Thyroid gland (tissue), 4 donors: ENCODE measurements at regions not wholly inside any gene's neighbourhood (a gene's known extent, or its start where the extent isn't known, plus 50 kb on each side); places are given as distances from the start of the nearest gene placed in this dataset.
A peak's percentile ranks its signal among the peaks of the same experiment; 100 is the strongest.

Source experiments
- DNase-seq, 2 donors: peaks; one replicate each; pipeline ENCODE4 v3.0.0-alpha.2; 2019
- H3K27ac ChIP-seq, 3 donors: fragments of 200-600 bp; sonication (generic); 1 replicate in 2 of 3; 2 replicates in 1 of 3; pipeline ENCODE4 v1.5.1; 2016 to 2019; ENCODE audit warnings: mild to moderate bottlenecking in 1 of 3, moderate library complexity in 1 of 3
- H3K27me3 ChIP-seq: fragments of 200-600 bp; sonication (generic); one replicate; pipeline ENCODE4 v1.5.1; 2019
- H3K36me3 ChIP-seq, 2 donors: fragments of 200-600 bp; sonication (generic); one replicate each; pipeline ENCODE4 v1.5.1; 2016 to 2019
- H3K4me1 ChIP-seq, 2 donors: fragments of 200-600 bp; sonication (generic); one replicate each; pipeline ENCODE4 v1.5.1; 2017 to 2019
- H3K4me3 ChIP-seq, 3 donors: fragments of 200-600 bp; sonication (generic); replicated peaks in 1 of 3; 1 replicate in 2 of 3; 2 replicates in 1 of 3; pipeline ENCODE4 v1.5.1; 2016; ENCODE audit warnings: mild to moderate bottlenecking in 1 of 3
- H3K9me3 ChIP-seq: fragments of 200-600 bp; sonication (generic); one replicate; pipeline ENCODE4 v1.5.1; 2017
- CTCF ChIP-seq, 6 experiments: fragments of 200-600 bp in 3 of 6; fragments of 450-650 bp in 3 of 6; sonication (generic) in 3 of 6; IDR thresholded peaks; one replicate each; pipeline ENCODE4 v1.5.1; 2016 to 2019; ENCODE audit warnings: antibody characterized with exemption in 6 of 6, mild to moderate bottlenecking in 2 of 6, inconsistent platforms in 1 of 6, moderate library complexity in 1 of 6
- POLR2A ChIP-seq, 2 donors: fragments of 450-650 bp; IDR thresholded peaks; one replicate each; pipeline ENCODE4 v1.6.1; 2017; ENCODE audit warnings: antibody characterized with exemption in 2 of 2, mild to moderate bottlenecking in 2 of 2, moderate library complexity in 1 of 2
- WGBS, 2 donors: methylation state at CpG; one replicate each; pipeline ENCODE4 v1.1.5; 2017; 5-methylcytosine and 5-hydroxymethylcytosine counted together
- intact Hi-C: fragments of 100-400 bp; cut with DNase I; formaldehyde crosslinking; loops from one replicate; pipeline ENCODE4 v1.15.1; 2023

GRCh38 chr17:77326076-77326591, 185.4 kb downstream of the SEC14L1 start:
- Histone ChIP-seq H3K36me3 (no peaks in the 10 kb centered on the region), H3K4me3 (no peak overlapping the region), H3K9me3 (no peaks in the 10 kb centered on the region), H3K27me3 (no peaks in the 10 kb centered on the region), H3K4me1 (peaks cover 51 to 63% of the 10 kb centered on the region in 2 donors), H3K27ac (peak overlapping the region; percentile 70 to 100 (median 99))
- WGBS, 2 donors, result 95 to 96% methylated on average over 17 of the region's 18 CpGs
- TF ChIP-seq CTCF (IDR thresholded peaks at IDR 0.05) (no peak), POLR2A (IDR thresholded peaks at IDR 0.05) (no peak)
- intact Hi-C loops, result no loop called here
- peak in 1 of 2 donors; percentile 2 for DNase-seq

DNA sequence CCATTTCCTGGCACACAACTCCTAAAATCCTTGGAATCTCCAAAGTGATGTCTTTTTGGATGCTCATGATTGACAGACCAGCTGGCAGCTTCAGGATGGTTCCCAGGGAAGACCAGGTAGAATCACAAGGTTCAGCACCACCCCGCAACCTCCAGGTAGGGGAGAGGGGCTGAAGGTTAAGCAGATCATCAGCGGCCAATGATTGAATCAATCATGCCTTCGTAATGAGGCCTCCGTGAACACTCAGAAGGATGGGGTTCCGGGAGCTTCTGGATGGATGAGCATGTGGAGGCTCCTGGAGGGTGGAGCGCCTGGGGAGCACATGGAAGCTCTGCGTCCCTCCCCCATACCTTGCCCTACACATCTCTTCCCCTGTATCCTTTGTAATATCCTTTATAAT, 185.9 kb downstream of the SEC14L1 start:
- no peak overlapping the region for H3K4me3 ChIP-seq
- peak in 1 of 2 donors; percentile 2 for DNase-seq
- no peaks in the 10 kb centered on the region for H3K27me3 ChIP-seq
- no peak overlapping the region for H3K27ac ChIP-seq
- H3K9me3 ChIP-seq, result no peaks in the 10 kb centered on the region
- intact Hi-C loops, result no loop called here
- WGBS, 2 donors, result 97 to 98% methylated on average over 7 of the region's 7 CpGs
- H3K36me3 ChIP-seq, result no peaks in the 10 kb centered on the region
- peaks cover 54 to 61% of the 10 kb centered on the region in 2 donors for H3K4me1 ChIP-seq
- TF ChIP-seq CTCF (IDR thresholded peaks at IDR 0.05) (no peak), POLR2A (IDR thresholded peaks at IDR 0.05) (no peak)

- peaks cover 52 to 61% of the 10 kb centered on the region in 2 donors for H3K4me1 ChIP-seq
- H3K27me3 ChIP-seq, result no peaks in the 10 kb centered on the region
These were observed 186.4 kb downstream of the SEC14L1 start for GRCh38 chr17:77327181-77327565.

DNA sequence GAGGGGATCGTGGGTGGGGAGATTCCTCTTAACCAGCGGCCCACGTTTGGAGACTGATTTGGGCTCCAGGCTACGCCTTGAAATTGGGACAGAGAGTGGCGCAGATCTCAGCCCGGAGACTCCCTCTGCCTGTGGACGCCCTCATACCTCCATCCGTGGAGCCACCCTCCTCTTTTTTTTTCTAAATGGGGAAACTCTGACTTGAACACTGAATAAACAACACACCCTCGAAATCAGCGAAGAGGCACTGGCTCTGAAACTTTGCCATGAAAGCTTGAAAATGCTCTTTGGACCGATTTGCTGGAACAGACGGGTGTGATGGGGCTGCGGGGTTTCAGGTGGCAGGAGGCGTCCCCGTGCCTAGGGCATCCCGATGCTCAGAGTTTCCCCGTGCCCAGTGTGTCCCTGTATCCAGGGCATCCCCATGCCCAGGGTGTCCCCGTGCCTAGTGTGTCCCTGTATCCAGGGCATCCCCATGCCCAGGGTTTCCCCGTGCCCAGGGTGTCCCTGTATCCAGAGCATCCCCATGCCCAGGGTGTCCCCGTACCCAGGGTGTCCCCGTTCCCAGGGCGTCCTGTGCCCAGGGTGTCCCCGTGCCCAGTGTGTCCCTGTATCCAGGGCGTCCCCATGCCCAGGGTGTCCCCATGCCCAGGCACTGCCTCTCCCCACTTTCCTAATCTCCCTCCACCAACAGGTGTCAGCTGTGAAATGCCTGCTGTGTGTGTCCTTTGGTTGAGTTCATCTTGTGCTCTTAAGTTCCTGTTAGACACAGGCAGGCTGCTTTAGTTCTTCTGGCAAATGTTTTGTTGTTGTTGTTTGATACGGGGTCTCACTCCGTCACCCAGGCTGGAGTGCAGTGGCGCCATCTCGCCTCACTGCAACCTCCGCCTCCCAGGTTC, 187.0 kb downstream of the SEC14L1 start:
- Histone ChIP-seq H3K4me1 (peaks cover 49 to 61% of the 10 kb centered on the region in 2 donors), H3K27me3 (no peaks in the 10 kb centered on the region), H3K9me3 (no peaks in the 10 kb centered on the region), H3K36me3 (no peaks in the 10 kb centered on the region), H3K4me3 (no peak overlapping the region), H3K27ac (peak overlapping the region in 2 of 3 donors; percentile 33 to 45)
- 61 to 62% methylated on average over 29 of the region's 29 CpGs for WGBS, 2 donors
- no peak for TF ChIP-seq POLR2A (IDR thresholded peaks at IDR 0.05)
- TF ChIP-seq CTCF (IDR thresholded peaks at IDR 0.05), result no peak
- peak; percentile 62 to 70 for DNase-seq
- intact Hi-C loops, result no loop called here

More at GRCh38 chr17:77327181-77327565, 186.4 kb downstream of the SEC14L1 start:
- Histone ChIP-seq H3K27ac (peak overlapping the region in 2 of 3 donors; percentile 33 to 45), H3K36me3 (no peaks in the 10 kb centered on the region), H3K9me3 (no peaks in the 10 kb centered on the region), H3K4me3 (no peak overlapping the region)
- intact Hi-C loops, result no loop called here
- no peak for TF ChIP-seq CTCF (IDR thresholded peaks at IDR 0.05)
- TF ChIP-seq POLR2A (IDR thresholded peaks at IDR 0.05), result no peak
- DNase-seq, result peak in 1 of 2 donors; percentile 14
- WGBS, 2 donors, result 81 to 84% methylated on average over 8 to 11 of the region's 11 CpGs
